ENCODE measurements at regions not wholly inside any gene's neighbourhood (a gene's known extent, or its start where the extent isn't known, plus 50 kb on each side); places are given as distances from the start of the nearest gene placed in this dataset.

DNA sequence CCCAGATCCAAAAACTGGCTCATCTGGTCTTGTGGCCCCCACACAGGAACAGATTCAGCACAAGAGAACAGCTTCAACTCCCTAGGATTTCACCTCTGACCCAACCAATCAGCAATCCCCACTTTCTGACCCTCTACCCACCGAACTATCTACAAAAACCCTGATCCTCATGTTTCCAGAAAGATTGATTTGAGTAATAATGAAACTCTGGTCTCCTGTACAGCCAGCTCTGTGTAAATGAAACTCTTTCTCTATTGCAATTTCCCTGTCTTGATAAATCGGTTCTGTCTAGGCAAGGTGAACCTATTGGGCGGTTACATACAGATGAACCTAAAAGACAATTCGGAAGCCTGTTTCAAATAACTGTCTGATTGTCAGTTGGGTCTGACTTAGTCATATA is 847.6 kb upstream of the ALCAM start:
- DNase-seq (ENCODE audit: extremely low read depth in 1 of 2, low read depth in 1 of 2): no peak

- DNase-seq (ENCODE audit: extremely low read depth in 1 of 2, low read depth in 1 of 2): no peak
Measured at GRCh38 chr3:104519468-104520227, 847.1 kb upstream of the ALCAM start.

DNA sequence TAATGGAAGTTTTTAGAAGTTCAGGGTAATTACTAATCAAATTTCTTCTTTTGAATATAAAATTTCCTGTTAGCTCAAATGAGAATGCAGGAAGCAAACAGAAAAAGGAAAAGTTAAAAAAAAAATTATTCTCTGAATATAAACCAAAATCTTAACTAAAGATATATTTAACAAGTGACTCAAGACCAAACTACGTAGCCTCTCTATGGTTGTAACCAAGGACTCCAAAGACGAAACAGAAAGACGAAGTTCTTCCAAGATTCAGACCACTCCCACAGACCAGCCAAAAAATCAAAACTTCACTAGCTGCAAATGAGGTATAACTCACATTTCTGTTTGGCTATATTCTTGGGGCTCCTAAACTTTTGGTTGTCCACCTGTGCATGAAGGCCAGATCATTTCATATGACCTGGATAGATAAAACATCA is 846.5 kb upstream of the ALCAM start:
- no peak for DNase-seq (ENCODE audit: extremely low read depth in 1 of 2, low read depth in 1 of 2)

DNA sequence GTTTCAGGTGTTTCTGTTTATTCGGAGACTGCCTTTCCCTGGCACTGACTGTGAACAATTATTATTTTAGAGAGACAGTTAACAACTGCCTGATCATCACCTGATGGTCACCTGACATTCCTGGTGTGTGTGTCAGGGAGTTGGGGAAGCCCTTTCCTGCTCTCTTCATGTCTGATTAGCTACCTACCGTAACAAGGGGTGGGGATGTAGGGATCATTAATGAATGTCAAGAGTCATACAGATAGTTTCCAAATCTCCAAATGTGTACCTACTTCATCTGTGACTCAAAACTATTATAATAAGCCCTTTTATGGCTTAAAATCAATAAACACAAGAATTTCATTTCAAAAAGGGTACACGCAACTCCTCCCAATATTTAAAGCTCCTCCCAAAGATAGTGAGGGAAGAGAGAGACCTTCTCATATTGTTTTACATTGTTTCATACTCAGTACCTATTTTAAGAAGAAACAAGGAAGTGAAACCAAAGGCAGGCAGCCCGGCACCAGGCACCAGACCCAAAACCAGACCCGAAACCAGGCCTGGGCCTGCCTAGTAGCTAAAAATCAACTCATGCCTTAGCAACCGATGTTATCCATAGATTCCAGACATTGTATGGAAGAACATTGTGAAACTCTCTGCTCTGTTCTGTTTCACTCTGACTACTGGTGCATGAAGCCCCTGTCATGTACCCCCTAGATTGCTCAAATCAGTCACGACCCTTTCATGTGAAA is 844.9 kb upstream of the ALCAM start:
- no peak for DNase-seq (ENCODE audit: extremely low read depth in 1 of 2, low read depth in 1 of 2)

GRCh38 chr3:104523136-104523535 is 843.6 kb upstream of the ALCAM start:
- no peak for DNase-seq (ENCODE audit: extremely low read depth in 1 of 2, low read depth in 1 of 2)

DNA sequence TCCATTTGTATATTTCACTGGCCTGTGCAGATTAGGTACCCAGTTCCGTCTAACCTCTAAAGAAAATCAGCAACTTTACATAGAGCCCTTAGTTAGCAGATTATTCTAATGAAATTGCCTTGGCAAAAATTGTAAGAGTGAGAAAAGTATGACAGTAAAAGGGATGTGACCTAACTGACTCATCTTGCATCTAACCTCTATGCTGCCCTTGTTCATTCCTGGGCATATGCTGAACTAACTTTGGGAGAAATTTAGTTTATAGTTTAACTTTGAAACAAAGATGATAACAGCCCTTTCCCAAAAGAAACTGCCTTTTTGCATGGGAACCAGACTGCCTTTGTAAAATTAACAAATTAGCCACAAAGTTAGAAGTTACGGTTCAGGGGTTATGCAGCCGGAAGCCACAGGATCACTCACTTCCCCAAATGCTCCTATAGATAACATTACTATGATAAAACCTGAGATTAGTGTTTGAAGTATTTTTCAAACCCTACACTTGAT is 839.8 kb upstream of the ALCAM start:
- DNase-seq (ENCODE audit: extremely low read depth in 1 of 2, low read depth in 1 of 2): no peak

GRCh38 chr3:104530934-104531333 is 835.8 kb upstream of the ALCAM start:
- no peak for DNase-seq (ENCODE audit: extremely low read depth in 1 of 2, low read depth in 1 of 2)

GRCh38 chr3:104536715-104537114 is 830.0 kb upstream of the ALCAM start:
- no peak for DNase-seq (ENCODE audit: extremely low read depth in 1 of 2, low read depth in 1 of 2)

GRCh38 chr3:104537323-104537722 is 829.4 kb upstream of the ALCAM start:
- DNase-seq (ENCODE audit: extremely low read depth in 1 of 2, low read depth in 1 of 2): no peak

GRCh38 chr3:104546301-104546700 is 820.4 kb upstream of the ALCAM start:
- DNase-seq (ENCODE audit: extremely low read depth in 1 of 2, low read depth in 1 of 2): no peak

DNA sequence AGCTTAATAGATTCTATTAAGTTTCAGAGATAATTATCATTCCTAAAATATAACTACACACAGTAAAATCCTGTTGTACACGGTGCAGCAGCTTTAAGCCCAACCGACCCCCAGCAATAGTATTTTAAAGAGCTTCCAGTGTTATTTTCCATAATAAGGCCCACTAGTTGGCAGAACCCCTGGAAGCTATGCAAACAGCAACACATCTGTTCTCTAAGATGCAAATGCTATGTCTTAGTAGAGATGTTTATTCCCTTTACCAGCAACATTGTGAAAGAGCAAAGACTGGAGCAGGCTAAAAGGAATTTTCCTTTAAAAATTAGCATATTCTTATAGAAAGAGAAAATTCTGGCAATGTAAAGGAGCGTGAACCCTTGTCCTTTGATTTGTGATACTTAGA is 819.7 kb upstream of the ALCAM start:
- DNase-seq (ENCODE audit: extremely low read depth in 1 of 2, low read depth in 1 of 2): no peak

DNA sequence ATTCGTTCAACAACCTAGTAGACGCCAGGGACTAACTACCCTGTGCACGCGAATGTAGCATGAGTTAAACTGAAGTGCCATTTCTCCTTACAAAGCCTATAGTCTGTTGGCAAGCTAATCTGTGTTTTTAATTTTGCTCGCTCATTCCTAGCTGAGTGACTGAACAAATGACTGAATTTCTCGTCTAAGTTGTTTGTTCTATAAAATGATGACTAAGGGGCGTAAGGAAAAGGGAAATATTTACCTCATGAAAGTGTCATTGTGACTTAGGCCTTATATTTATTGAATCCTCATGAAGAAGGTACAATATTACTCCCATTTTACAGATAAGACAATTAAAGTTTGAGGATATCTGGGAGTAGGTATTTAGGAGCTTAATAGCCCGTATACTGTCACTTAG is 818.3 kb upstream of the ALCAM start:
- no peak for DNase-seq (ENCODE audit: extremely low read depth in 1 of 2, low read depth in 1 of 2)

GRCh38 chr3:104549099-104549714 is 817.5 kb upstream of the ALCAM start:
- DNase-seq (ENCODE audit: extremely low read depth in 1 of 2, low read depth in 1 of 2): no peak

- no peak for DNase-seq (ENCODE audit: extremely low read depth in 1 of 2, low read depth in 1 of 2)
Measured at GRCh38 chr3:104553121-104553520, 813.6 kb upstream of the ALCAM start.

DNA sequence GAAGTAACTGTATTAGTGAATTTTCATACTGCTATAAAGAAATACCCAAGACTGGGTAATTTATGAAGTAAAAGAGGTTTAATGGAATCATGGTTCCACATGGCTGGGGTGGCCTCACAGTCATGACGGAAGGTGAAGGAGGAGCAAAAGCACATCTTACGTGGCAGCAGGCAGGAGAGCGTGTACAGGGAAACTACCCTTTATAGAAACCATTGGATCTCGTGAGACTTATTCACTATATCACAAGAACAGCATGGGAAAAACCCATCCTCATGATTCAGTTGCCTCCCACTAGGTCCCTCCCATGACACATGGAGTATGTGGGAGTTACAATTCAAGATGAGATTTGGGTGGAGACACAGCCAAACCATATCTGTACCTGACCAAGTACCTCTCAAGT is 812.3 kb upstream of the ALCAM start:
- DNase-seq (ENCODE audit: extremely low read depth in 1 of 2, low read depth in 1 of 2): no peak

- no peak for DNase-seq (ENCODE audit: extremely low read depth in 1 of 2, low read depth in 1 of 2)
Measured at GRCh38 chr3:104555728-104556127, 811.0 kb upstream of the ALCAM start.

DNA sequence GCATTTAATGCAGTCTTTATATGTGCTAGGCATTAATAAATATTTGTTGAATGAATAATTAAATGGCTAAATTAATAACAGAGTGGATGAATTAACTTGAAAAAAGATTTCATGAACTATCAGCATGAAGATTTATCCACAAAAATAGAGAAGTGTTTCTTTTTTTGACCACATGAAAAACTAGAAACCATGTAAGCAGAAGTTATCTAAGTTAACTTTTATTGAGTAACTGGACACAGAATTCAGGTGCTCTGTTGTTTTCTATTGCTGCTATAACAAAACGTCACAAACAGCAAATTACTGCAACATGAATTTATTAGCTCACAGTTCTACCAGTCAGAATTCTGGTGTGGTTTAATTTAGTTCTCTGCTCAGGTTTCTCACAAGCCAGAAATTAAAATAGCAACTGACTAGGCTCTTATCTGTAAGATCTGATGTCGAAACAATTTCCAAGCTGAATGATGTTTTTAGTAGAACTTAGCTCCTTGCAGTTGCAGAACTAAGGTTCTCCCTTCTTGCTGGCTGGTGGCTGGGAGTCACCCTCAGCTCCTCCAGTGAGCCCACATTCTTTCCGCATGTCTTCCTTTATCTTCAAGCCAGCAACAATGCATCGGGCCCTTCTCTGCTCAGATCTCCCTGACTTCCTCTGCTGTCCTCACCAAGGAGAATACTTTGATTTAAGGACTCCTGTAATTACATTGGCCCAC is 810.2 kb upstream of the ALCAM start:
- DNase-seq (ENCODE audit: extremely low read depth in 1 of 2, low read depth in 1 of 2): no peak

DNA sequence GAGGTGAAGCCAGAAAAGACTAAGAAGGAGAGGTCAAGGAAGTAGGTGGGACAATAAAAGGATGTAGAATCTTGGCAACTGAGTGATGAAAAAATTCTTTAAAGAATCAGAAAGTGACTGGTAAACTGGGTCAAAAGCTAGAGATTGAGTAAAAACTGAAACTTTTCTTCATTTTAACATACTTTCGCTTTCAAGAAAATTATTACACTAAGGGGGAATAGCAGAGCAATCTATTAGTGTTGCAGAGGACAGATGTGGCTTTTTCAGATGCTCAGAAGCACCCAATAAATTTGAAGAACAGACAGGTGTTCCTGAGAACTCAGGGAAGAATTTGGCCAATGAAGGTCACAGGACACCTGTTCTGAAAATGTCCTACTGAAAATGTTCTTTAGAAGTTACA is 805.4 kb upstream of the ALCAM start:
- no peak for DNase-seq (ENCODE audit: extremely low read depth in 1 of 2, low read depth in 1 of 2)

GRCh38 chr3:104564045-104564643 is 802.6 kb upstream of the ALCAM start:
- DNase-seq (ENCODE audit: extremely low read depth in 1 of 2, low read depth in 1 of 2): peak; percentile 12 to 38

DNA sequence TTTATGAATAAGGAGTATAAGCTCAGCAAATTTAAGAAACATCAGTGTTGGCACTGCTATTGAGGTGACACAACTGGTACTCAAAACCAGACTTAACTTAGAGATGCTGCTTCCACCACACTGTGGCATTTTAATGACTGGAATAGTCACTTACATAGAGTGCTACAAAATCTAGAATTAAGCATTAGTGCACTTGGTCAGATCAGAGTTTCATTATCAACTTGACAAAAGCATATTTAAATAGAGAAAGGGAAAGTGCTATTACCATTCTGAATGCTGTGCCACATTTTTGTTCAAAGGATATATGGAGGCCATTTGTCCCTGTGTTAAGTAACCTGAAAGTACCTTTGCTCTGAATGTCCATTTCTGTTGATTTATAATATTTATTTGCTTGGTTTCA is 800.7 kb upstream of the ALCAM start:
- no peak for DNase-seq (ENCODE audit: extremely low read depth in 1 of 2, low read depth in 1 of 2)

GRCh38 chr3:104575634-104576033 is 791.1 kb upstream of the ALCAM start:
- no peak for DNase-seq (ENCODE audit: extremely low read depth in 1 of 2, low read depth in 1 of 2)
